Large intestine (tissue), 3 donors: ENCODE measurements at regions not wholly inside any gene's neighbourhood (a gene's known extent, or its start where the extent isn't known, plus 50 kb on each side); places are given as distances from the start of the nearest gene placed in this dataset.
"Not testable (repeated sequence)": the region's sequence is repeated elsewhere in the genome, so short reads cannot be mapped to it uniquely, and the experiment has no call there.

ENCODE experiments used
- DNase-seq, 2 donors: peaks; one replicate each; pipeline versions ENCODE4 v3.0.0 to v3.0.0-alpha.2; 2013
- H3K27ac ChIP-seq: one replicate; pipeline ENCODE4 v1.5.1; 2013; ENCODE audit warnings: low read length
- H3K27me3 ChIP-seq: 2 replicates; pipeline ENCODE4 v1.6.1; 2013; ENCODE audit warnings: low read length; ENCODE audit not compliant: control insufficient read depth, insufficient read depth
- H3K36me3 ChIP-seq: 2 replicates; pipeline ENCODE4 v1.6.1; 2013; ENCODE audit warnings: low read length; ENCODE audit not compliant: control insufficient read depth, insufficient read depth
- H3K4me1 ChIP-seq: one replicate; pipeline ENCODE4 v1.6.1; 2013; ENCODE audit warnings: low read length; ENCODE audit not compliant: control insufficient read depth, insufficient read depth
- H3K4me3 ChIP-seq: one replicate; pipeline ENCODE4 v1.5.1; 2013; ENCODE audit warnings: low read length
- H3K9me3 ChIP-seq: one replicate; pipeline ENCODE4 v1.6.1; 2013; ENCODE audit warnings: mild to moderate bottlenecking, low read depth, low read length, moderate library complexity; ENCODE audit not compliant: control insufficient read depth
- WGBS: methylation state at CpG from one replicate; pipeline ENCODE4 v1.1.5; 2013; ENCODE audit warnings: low lambda C conversion rate; ENCODE audit not compliant: insufficient coverage; 5-methylcytosine and 5-hydroxymethylcytosine counted together

DNA sequence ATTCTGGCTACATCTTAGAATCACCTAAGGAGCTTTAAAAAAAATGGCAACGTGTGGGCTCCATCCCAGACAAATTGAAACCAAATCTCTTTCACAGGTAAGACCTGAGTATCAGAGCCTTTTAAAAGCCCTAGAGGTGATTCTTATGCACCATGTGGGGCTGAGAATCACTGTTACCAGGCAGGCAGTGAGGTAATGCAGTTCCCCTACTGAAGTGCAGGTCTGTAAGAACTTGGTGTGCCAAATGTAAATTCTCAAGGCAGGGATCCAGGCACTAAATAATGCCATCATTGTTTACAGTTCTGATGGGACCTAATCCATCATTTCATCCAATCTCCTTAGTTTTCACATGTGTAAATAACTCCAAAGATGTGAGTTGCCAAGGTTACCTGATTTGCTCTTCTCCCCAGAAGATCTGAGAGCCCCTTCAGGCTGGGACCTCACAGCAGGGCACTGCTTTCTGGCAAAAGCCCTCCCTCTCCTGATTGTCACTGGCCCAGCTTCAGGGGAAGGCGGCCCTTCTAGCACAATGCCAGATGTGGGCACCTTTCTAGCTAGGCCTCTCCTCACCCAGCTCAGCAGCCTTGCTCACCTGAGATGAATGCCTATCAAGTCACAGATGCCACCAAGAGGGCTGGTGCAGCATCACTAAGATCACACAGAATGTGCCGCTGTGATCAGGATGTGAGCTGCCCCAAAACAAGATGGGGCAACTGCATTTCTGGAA lies 73.6 kb upstream of the RGPD5 start:
- no peaks in the 10 kb centered on the region for H3K9me3 ChIP-seq
- H3K27me3 ChIP-seq = peaks cover 6% of the 10 kb centered on the region
- no peaks in the 10 kb centered on the region for H3K36me3 ChIP-seq
- no peak for DNase-seq
- H3K4me3 ChIP-seq = no peak overlapping the region
- H3K27ac ChIP-seq = no peak overlapping the region
- no CpG with 5 or more reads among the region's 3 CpGs for WGBS
- peaks cover 5% of the 10 kb centered on the region for H3K4me1 ChIP-seq

DNA sequence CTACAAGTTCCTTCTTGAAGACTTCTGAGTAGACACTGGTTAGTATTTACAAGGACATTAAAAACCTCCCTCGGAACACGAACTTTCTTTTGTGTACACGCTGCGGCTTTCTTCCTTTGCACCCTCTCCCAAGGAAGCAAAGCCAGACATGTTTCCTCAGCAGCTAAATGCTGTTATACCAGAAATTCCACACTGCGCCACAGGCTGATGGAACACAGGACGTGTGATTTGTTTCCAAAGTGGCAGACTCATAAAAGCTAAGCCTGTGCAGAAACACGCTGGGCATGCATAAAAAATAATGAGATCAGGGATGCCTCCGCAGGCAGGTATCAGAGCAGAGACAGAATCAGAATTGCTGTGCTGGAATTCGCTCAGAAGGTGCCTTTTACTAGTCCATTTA lies 73.0 kb upstream of the RGPD5 start:
- no peak overlapping the region for H3K27ac ChIP-seq
- H3K4me1 ChIP-seq = peaks cover 3% of the 10 kb centered on the region
- WGBS = no CpG with 5 or more reads among the region's 9 CpGs

DNA sequence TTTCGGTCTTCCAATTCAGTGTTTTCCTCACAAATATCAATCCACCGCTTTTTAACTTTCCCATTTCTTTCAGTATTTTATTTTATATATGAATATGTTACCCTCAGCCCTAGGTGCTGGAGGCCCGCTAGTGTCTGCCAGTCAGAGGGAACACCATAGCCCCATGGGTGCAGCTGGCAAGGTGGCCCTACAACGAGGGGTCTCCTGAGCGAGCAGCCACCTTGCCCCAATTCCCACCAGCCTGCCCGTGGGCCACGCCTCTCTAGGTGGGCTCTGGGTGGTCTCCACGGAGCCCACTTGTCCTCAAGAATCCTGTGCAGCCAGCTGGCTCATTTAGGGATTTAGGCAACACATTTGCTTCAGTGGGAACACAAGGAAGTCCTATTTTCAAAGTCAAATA lies 72.5 kb upstream of the RGPD5 start:
- Histone ChIP-seq H3K4me3 (no peak overlapping the region), H3K36me3 (no peaks in the 10 kb centered on the region), H3K4me1 (peaks cover 3% of the 10 kb centered on the region), H3K27ac (no peak overlapping the region), H3K9me3 (no peaks in the 10 kb centered on the region), H3K27me3 (peaks cover 9% of the 10 kb centered on the region)
- no peak for DNase-seq
- WGBS = no CpG with 5 or more reads among the region's 8 CpGs

More for the DNA sequence above, 73.0 kb upstream of the RGPD5 start:
- no peak for DNase-seq
- H3K9me3 ChIP-seq = no peaks in the 10 kb centered on the region
- H3K4me3 ChIP-seq = no peak overlapping the region
- H3K27me3 ChIP-seq = peaks cover 6% of the 10 kb centered on the region
- no peaks in the 10 kb centered on the region for H3K36me3 ChIP-seq

DNA sequence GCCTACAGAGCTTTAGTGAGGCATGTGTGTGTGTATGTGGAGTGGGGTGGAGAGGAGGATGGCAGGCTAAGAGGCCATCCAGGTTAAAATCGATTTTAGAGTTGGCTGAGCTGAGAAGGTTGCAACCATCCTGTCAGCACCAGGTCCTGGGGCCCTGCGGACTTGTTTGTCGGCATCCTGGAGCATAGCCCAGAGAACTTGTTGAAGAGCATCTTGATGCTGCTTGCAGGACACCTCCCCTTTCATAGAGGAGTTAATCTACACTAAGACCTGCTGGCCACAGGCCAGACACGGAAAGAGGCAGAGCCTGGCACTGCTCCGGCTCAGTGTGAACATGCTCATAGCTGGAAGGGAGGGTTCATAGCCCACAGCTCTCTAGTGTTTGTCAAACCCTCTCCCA lies 72.1 kb upstream of the RGPD5 start:
- H3K4me3 ChIP-seq = no peak overlapping the region
- no peak overlapping the region for H3K27ac ChIP-seq
- WGBS = no CpG with 5 or more reads among the region's 5 CpGs
- no peaks in the 10 kb centered on the region for H3K9me3 ChIP-seq
- H3K4me1 ChIP-seq = peaks cover under 1% of the 10 kb centered on the region
- H3K27me3 ChIP-seq = peaks cover 9% of the 10 kb centered on the region
- DNase-seq = no peak
- no peaks in the 10 kb centered on the region for H3K36me3 ChIP-seq

DNA sequence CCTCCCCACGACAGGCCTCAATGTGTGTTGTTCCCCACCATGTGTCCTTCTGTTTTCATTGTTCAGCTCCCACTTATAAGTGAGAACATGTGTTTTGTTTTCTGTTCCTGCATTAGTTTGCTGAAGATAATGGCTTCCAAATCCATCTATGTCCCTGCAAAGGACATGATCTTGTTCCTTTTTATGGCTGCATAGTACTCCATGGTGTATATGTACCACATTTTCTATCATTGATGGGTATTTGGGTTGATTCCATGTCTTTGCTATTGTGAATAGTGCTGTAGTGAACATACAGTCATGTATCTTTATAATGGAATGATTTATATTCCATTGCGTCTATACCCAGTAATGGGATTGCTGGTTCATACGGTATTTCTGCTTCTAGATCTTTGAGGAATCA lies 71.5 kb upstream of the RGPD5 start:
- H3K4me1 ChIP-seq, H3K27ac ChIP-seq, H3K9me3 ChIP-seq, DNase-seq, H3K36me3 ChIP-seq, H3K27me3 ChIP-seq, H3K4me3 ChIP-seq: not testable (repeated sequence)
- WGBS = 100% methylated on average over 2 of the region's 3 CpGs

DNA sequence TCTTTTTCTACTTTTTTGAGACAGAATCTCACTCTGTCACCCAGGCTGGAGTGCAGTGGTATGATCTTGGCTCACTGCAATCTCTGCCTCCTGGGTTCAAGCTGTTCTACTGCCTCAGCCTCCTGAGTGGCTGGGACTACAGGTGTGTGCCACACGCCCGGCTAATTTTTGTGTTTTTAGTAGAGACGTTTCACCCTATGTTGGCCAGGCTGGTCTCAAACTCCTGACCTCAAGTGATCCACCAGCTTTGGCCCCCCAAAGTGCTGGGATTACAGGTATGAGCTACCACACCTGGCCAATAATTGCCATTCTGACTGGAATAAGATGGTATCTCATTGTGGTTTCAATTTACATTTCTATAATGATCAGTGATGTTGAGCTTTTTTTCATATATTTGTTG lies 71.0 kb upstream of the RGPD5 start:
- not testable (repeated sequence) for H3K9me3 ChIP-seq, H3K4me1 ChIP-seq, H3K4me3 ChIP-seq, H3K27ac ChIP-seq, H3K36me3 ChIP-seq, DNase-seq, H3K27me3 ChIP-seq
- WGBS = no CpG with 5 or more reads among the region's 3 CpGs

DNA sequence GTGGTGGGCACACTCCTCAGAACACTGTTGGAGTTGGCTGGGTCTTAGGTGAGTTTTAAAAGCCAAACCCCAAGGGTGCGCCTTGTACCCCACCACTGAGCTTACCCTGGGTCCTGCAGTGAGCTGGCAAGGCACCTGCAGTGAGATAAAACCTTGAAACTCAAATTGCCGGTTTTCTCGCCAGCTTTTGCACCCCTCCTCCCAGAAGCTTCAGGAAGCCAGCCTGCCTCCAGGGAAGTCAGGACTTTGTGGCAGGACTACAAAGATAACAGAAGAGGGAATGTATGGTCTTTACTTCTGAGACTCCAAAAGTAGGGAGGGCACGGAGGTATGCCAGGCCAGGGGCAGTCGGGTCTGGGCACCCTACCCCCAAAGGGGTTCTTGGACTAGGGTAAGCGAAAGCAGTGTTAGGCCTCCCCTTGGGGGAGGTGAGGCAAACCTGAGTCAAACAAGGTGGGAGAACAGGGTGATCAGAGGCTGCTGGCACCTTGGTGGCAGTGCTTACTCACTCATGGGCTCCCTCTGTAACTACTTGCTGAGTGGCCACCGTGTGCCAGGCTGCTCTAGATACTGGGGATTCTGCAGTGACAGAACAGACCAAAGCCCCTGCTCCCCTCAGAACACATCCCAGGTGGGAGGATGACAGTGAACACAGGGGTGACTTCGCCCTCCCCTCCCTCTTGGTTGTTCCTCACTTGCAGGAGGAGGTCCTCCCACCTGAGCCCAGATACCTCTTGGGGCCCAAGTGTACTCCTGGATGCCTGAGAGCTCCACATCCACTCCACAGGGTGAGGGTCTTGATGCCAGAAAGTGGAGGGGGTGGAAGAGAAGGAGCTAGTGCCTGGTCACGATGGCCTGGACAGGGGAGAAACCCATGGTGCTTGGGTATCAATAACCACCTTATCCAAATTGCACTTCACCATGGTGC lies 69.3 kb upstream of the RGPD5 start:
- no peaks in the 10 kb centered on the region for H3K4me1 ChIP-seq
- no peak overlapping the region for H3K4me3 ChIP-seq
- no peak overlapping the region for H3K27ac ChIP-seq
- no peaks in the 10 kb centered on the region for H3K36me3 ChIP-seq
- H3K27me3 ChIP-seq = peaks cover 9% of the 10 kb centered on the region
- no peaks in the 10 kb centered on the region for H3K9me3 ChIP-seq
- WGBS = no CpG with 5 or more reads among the region's 9 CpGs
- no peak for DNase-seq

DNA sequence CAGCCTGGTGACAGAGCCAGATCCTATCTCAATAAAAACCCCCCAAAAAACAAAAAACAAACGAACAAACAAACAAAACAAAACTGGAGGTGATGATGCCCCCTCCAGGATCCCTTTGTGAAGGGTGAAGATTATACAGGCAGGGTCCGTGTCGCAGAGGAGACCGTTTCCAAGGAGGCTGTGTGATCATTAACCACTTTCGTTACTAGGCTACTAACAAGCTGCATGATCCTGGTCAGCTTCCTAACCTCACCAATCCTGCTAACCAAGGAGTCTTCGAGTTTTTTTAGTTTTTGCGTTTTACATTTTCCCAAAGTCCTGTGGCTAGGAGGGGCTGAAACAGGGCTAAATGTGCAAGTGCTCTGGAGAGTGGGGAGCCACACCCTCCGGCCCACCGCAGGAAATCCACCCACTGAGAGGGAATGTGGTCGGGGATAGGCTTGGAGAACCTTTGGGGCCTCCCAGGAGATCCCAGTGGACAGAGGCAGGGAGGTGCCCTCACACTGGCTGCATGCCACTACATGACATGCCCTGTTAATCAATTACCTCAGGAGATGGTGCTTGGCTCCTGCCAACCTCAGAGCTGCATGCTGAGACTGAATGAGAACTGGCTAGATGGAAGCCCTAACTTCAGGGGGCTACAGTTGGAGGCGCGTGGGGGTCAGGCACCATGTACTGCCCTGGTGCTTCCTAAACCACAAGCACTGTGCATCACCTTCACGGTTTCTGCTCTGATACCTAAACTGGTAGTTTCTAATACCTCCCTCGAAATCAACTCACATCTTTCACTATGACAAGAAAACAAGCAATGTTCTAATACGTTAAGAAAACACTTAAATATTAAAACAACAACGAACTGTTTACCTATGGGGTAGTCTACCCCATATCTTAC lies 67.5 kb upstream of the RGPD5 start:
- no peaks in the 10 kb centered on the region for H3K9me3 ChIP-seq
- WGBS = 93% methylated on average over 3 of the region's 16 CpGs
- peak in 1 of 2 donors; percentile 39 for DNase-seq
- no peaks in the 10 kb centered on the region for H3K36me3 ChIP-seq
- H3K4me3 ChIP-seq = no peak overlapping the region
- peaks cover 5% of the 10 kb centered on the region for H3K27me3 ChIP-seq
- no peaks in the 10 kb centered on the region for H3K4me1 ChIP-seq
- no peak overlapping the region for H3K27ac ChIP-seq

DNA sequence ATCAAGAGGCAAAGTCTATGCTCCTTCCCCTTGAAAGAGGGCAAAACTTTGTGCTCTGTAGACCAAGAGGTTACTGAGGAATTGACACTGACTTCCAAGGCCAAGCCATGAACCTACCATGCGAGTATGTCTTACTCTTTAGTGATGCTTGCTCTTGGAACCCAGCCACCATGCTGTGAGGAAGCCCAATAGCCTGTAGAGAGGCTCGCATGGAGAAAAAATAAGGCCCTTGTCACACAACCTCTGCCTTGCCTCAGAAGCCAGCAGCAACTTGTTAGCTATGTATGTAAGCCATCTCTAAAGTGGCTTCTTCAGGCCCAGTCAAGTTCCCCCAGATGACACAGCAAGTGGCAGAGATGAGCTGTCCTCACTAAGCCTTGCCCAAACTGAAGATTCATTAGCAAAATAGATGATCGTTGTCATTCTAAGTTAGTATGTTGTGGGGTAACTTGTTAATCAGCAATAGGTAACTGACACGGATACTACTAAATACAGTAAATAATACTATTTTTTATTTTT lies 66.1 kb upstream of the RGPD5 start:
- H3K4me3 ChIP-seq = no peak overlapping the region
- no peak for DNase-seq
- H3K36me3 ChIP-seq = no peaks in the 10 kb centered on the region
- H3K9me3 ChIP-seq = no peaks in the 10 kb centered on the region
- 100% methylated on average over 2 of the region's 4 CpGs for WGBS
- peaks cover 3% of the 10 kb centered on the region for H3K27me3 ChIP-seq
- H3K27ac ChIP-seq = no peak overlapping the region
- no peaks in the 10 kb centered on the region for H3K4me1 ChIP-seq

DNA sequence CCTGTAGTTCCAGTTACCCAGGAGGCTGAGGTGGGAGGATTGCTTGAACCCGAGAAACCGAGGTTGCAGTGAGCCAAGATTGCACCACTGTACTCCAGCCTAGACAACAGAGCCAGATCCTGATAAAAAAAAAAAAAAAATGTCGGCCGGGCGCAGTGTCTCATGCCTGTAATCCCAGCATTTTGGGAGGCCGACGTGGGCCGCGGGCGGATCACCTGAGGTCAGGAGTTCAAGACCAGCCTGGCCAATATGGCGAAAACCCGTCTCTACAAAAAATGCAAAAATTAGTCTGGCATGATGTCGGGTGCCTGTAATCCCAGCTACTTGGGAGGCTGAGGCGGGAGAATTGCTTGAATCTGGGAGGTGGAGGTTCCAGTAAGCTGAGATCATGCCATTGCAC lies 60.4 kb upstream of the RGPD5 start:
- DNase-seq, H3K27ac ChIP-seq: not testable (repeated sequence)
- WGBS = no CpG with 5 or more reads among the region's 14 CpGs

More for the DNA sequence above, 60.4 kb upstream of the RGPD5 start:
- not testable (repeated sequence) for H3K9me3 ChIP-seq, H3K4me1 ChIP-seq, H3K4me3 ChIP-seq, H3K27me3 ChIP-seq, H3K36me3 ChIP-seq
